ENCODE measurements at regions not wholly inside any gene's neighbourhood (a gene's known extent, or its start where the extent isn't known, plus 50 kb on each side); places are given as distances from the start of the nearest gene placed in this dataset.

DNA sequence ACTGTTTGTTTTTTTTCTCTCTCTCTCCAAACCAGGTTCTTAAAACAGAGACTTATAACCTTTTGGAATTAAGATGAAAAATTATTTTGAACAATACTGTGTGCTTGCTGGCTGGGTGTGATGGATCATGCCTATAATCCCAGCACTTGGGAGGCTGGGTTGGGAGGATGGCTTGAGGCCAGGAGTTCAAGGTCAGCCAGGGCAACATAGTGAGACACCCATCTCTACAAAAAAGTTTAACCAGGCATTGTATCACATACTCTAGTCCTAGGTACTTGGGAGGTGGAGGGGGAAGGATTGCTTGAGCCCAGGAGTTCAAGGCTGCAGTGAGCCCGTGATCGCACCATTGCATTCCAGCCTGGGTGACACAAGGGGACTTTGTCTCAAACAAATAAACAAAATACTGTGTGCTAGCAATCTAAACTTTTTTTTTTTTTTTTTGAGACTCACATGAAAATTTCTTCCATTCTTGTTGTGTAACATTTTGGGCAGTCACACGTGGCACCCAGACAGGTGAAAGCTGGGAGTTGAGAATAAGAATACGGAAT is 379.6 kb downstream of the ETNK1 start:
- TF ChIP-seq, protein P1, sequence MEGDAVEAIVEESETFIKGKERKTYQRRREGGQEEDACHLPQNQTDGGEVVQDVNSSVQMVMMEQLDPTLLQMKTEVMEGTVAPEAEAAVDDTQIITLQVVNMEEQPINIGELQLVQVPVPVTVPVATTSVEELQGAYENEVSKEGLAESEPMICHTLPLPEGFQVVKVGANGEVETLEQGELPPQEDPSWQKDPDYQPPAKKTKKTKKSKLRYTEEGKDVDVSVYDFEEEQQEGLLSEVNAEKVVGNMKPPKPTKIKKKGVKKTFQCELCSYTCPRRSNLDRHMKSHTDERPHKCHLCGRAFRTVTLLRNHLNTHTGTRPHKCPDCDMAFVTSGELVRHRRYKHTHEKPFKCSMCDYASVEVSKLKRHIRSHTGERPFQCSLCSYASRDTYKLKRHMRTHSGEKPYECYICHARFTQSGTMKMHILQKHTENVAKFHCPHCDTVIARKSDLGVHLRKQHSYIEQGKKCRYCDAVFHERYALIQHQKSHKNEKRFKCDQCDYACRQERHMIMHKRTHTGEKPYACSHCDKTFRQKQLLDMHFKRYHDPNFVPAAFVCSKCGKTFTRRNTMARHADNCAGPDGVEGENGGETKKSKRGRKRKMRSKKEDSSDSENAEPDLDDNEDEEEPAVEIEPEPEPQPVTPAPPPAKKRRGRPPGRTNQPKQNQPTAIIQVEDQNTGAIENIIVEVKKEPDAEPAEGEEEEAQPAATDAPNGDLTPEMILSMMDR (conservative IDR thresholded peaks at IDR 0.05; ENCODE audit: low read depth, low read length), result no peak
- DNase-seq (ENCODE audit: low read depth), result no peak
- no peak overlapping the region for H3K4me3 ChIP-seq (ENCODE audit: low read depth, low read length)

DNA sequence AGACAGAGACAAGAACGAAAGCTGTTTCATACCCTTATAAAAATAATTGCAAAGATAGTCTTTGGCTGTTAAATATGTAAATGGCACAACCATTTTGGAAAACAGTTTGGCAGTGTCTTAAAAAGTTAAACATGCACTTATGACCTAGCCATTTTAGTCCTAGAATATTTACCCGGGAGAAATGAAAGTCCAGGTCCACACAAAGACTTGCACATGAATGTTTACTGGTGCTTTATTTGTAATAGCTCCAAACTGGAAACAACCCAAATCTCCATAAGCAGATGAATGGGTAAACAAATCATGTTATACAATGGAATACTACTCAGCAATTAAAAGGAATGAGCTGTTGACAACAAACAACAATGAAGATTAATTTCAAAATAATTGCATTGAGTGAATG is 380.4 kb downstream of the ETNK1 start:
- H3K4me3 ChIP-seq (ENCODE audit: low read depth, low read length), result no peak overlapping the region
- DNase-seq (ENCODE audit: low read depth), result no peak
- TF ChIP-seq, protein P1 (conservative IDR thresholded peaks at IDR 0.05; ENCODE audit: low read depth, low read length), result no peak

DNA sequence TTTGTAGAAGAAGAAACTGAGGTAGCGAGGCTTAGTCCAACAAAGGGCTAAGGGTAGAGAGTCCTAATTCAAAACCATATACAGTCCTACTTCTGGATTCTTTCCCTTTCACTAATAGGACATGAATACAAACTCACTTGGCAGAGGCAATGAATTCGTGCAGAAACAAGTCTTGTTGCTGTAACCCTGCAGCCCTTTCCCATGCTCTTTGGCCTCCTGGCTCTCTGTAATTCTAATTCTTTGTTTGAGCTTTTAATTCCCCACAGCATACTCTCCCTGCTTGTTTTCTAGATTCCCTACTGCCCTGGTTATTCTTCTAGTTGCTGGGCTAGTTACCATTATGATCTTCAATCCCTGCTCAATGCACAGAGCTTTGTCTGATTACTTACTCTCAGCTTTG is 381.4 kb downstream of the ETNK1 start:
- H3K4me3 ChIP-seq (ENCODE audit: low read depth, low read length), result no peak overlapping the region
- TF ChIP-seq, protein P1 (conservative IDR thresholded peaks at IDR 0.05; ENCODE audit: low read depth, low read length), result no peak
- no peak for DNase-seq (ENCODE audit: low read depth)

DNA sequence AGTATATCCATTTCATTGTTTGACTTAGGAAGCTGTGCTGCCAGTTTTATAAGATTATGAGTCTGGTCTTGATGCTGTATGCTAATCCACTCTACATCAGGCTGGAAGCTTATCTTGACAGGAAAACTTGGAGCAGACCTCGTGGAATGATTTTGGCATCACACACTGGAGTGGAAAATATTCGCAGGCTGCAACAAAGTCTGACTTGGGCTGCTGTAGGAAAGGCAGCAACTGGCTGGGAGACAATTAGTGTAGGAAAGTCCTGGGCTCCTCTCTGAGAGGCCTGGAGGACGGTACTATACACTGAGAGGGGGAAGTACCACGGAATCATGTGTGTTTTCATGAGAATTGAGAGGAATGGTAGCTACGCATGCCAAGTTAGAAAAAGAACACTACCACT is 383.7 kb downstream of the ETNK1 start:
- H3K4me3 ChIP-seq (ENCODE audit: low read depth, low read length), result no peak overlapping the region
- no peak for DNase-seq (ENCODE audit: low read depth)
- TF ChIP-seq, protein P1 (conservative IDR thresholded peaks at IDR 0.05; ENCODE audit: low read depth, low read length), result no peak

DNA sequence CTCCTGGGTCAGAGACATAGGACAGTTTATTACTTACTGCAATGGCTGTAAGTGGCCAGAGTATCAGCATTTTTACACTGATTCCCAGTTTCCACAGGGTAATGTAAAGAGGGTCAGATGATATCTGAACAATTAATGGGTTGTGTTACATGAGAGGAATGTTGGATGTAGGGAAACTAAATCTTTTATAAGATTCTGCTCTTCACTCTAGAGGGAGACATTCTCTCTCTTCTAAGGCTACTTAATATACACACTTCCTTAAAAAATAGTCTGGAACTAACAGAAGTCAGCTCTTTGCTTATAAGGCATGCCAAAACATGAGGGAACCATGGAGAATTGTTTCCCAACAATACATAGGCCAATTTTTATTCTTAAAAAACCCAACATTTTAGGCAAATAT is 389.8 kb downstream of the ETNK1 start:
- TF ChIP-seq, protein P1 (conservative IDR thresholded peaks at IDR 0.05; ENCODE audit: low read depth, low read length), result peak; percentile 13
- H3K4me3 ChIP-seq (ENCODE audit: low read depth, low read length), result no peak overlapping the region
- DNase-seq (ENCODE audit: low read depth), result peak; percentile 11

DNA sequence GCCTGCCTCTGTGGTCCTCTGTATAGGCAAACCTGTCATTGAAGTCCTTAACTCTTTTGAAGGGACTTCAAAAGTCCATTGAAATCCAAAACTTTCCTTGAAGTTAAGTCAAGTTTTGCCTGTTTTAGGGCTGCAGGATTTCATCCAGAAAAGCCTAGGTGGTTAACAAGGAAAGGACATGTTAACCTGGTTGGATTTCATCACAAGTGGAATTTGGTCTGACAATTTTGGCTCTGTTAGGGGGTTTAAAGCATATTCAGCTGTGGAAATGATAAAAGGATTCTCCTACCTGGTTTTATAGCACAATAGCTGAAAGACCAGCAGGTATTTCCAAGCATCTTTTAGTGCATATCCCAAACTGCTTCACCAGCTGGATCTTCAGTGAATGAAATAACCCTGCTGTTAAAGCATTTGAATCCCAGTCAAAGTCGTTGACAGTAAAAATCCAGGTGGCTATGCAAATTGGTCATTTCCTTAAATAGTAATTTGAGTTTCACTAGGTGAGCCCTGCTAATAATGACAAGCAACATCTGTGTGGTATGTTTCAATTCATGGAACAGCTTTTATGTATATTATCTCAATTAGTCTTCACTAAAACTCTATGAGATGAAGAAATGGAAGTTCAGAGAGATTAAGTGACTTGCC is 400.5 kb downstream of the ETNK1 start:
- no peak for DNase-seq (ENCODE audit: low read depth)
- H3K4me3 ChIP-seq (ENCODE audit: low read depth, low read length), result no peak overlapping the region
- TF ChIP-seq, protein P1 (conservative IDR thresholded peaks at IDR 0.05; ENCODE audit: low read depth, low read length), result no peak
